SK-N-MC (cell line): ENCODE measurements at regions not wholly inside any gene's neighbourhood (a gene's known extent, or its start where the extent isn't known, plus 50 kb on each side); places are given as distances from the start of the nearest gene placed in this dataset.

ENCODE experiments used
- EZH2 ChIP-seq: fragments of 200-600 bp; sonication (generic); IDR thresholded peaks from one replicate; pipeline ENCODE4 v1.6.1; 2017; ENCODE audit warnings: antibody characterized with exemption
- POLR2AphosphoS5 ChIP-seq: IDR thresholded peaks from 2 replicates; pipeline ENCODE4 v1.6.1; 2012; ENCODE audit warnings: mild to moderate bottlenecking, low read depth, low read length, borderline replicate concordance

DNA sequence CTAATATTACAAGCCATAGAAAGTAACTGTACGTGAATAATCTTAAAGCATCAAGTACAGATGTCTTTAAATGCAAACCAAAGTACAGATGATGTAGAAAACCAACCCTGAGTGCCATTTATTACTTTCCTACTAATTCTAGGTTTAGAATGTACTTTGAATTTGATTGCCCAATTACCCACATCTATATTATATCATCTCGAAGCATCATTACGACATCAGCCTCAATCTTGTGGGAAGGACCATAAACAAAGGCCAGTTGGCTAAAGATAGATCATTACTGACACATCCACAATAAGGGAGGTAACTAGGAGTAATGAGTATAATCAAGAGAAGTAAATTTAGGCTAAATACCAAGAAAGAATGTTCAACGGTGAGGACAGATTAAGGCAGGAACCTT is 478.9 kb downstream of the BCAT1 start:
- TF ChIP-seq EZH2 (no peak), POLR2AphosphoS5 (no peak)
